ENCODE measurements at regions not wholly inside any gene's neighbourhood (a gene's known extent, or its start where the extent isn't known, plus 50 kb on each side); places are given as distances from the start of the nearest gene placed in this dataset.

DNA sequence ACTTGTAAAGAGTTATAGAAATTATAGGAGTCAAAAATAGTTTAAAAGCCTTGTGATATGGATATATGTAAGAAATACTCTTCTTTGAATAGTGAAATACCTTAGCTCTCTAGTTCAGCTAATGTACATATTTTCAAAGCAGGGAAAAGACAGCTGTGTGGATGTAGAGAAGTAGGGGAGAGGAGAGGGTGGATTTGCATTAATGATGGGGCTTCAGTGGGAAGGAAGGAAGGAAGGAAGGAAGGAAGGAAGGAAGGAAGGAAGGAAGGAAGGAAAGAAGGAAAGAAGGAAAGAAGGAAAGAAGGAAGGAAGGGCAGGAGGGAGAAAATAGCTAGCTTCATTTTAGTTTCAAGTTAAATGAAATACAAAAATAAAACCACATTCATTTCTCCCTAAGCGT lies 62.4 kb upstream of the RGS1 start:
- Histone ChIP-seq H2AFZ (ENCODE audit: low read depth, low read length) (no peak overlapping the region), H3K9me1 (ENCODE audit: control insufficient read depth, insufficient read depth, low read length) (no peaks in the 10 kb centered on the region), H3K27me3 (ENCODE audit: control insufficient read depth in 2 of 2, insufficient read depth in 2 of 2, low read length in 2 of 2) (no peaks in the 10 kb centered on the region), H3K4me2 (ENCODE audit: insufficient read depth, low read length) (no peak overlapping the region), H3K27ac (ENCODE audit: extremely low read depth, low read depth, low read length) (no peak overlapping the region), H3K4me1 (replicated peaks in 1 of 2; ENCODE audit: control insufficient read depth in 2 of 2, insufficient read depth in 2 of 2, low read length in 2 of 2) (no peaks in the 10 kb centered on the region), H4K20me1 (replicated peaks; ENCODE audit: control insufficient read depth, insufficient read depth, low read length) (no peaks in the 10 kb centered on the region), H3K9ac (ENCODE audit: insufficient read depth in 1 of 2, low read depth in 2 of 2, low read length in 2 of 2) (no peak overlapping the region), H3K9me3 (replicated peaks; ENCODE audit: control insufficient read depth, insufficient read depth, low read depth, low read length) (no peaks in the 10 kb centered on the region), H3K4me3 (no peak overlapping the region), H3K79me2 (ENCODE audit: control insufficient read depth, insufficient read depth, low read length) (no peaks in the 10 kb centered on the region), H3K36me3 (ENCODE audit: control insufficient read depth, insufficient read depth, low read length) (no peaks in the 10 kb centered on the region)
- no peak for DNase-seq (ENCODE audit: extremely low read depth in 1 of 4, low spot score in 3 of 4)
- BruUV-seq (replicated peaks) = no TSS peak
- in situ Hi-C loops (cut with MboI) = no loop called here
- intact Hi-C loops (cut with micrococcal nuclease) = no loop called here
- no peak for ATAC-seq
- POLR2A ChIA-PET = interaction anchor here (0.6 kb wide), 1 partner anchor 263 kb away, joined by 3 read pairs; no protein-coding TSS in a partner anchor
- 0% methylated on average over 1 of the region's 1 CpG for WGBS (ENCODE audit: insufficient coverage, low coverage, missing lambda C conversion rate)
- CTCF ChIA-PET (ENCODE audit: low intra/inter-chr PET ratio) = no interaction called here
- no peak for TF ChIP-seq EZH2 (IDR thresholded peaks at IDR 0.05; ENCODE audit: borderline replicate concordance, low read depth, low read length)
- no peak for TF ChIP-seq SRSF7 (optimal IDR thresholded peaks at IDR 0.05; ENCODE audit: low read depth, low read length)
- no peak for TF ChIP-seq ZNF174 (CRISPR knock-in tag; IDR thresholded peaks at IDR 0.05)
- TF ChIP-seq TSC22D4 (tag; IDR thresholded peaks at IDR 0.05) = no peak
- TF ChIP-seq TAF1 (IDR thresholded peaks at IDR 0.05; ENCODE audit: control insufficient read depth, extremely low read depth, insufficient read depth, low read length, severe bottlenecking) = no peak
- no peak for TF ChIP-seq ZNF324 (CRISPR knock-in tag; IDR thresholded peaks at IDR 0.05)
- no peak for TF ChIP-seq ZNF253 (CRISPR knock-in tag; conservative IDR thresholded peaks at IDR 0.05)
- TF ChIP-seq MEIS2 (IDR thresholded peaks at IDR 0.05; ENCODE audit: partially characterized antibody) = no peak
- TF ChIP-seq RB1 (IDR thresholded peaks at IDR 0.05; ENCODE audit: low read depth) = no peak
- TF ChIP-seq MAFG (tag; conservative IDR thresholded peaks at IDR 0.05) = no peak
- no peak for TF ChIP-seq SNIP1 (IDR thresholded peaks at IDR 0.05; ENCODE audit: low read depth)
- TF ChIP-seq ZNF764 (CRISPR knock-in tag; IDR thresholded peaks at IDR 0.05; ENCODE audit: low read depth) = no peak
- TF ChIP-seq, protein P1, sequence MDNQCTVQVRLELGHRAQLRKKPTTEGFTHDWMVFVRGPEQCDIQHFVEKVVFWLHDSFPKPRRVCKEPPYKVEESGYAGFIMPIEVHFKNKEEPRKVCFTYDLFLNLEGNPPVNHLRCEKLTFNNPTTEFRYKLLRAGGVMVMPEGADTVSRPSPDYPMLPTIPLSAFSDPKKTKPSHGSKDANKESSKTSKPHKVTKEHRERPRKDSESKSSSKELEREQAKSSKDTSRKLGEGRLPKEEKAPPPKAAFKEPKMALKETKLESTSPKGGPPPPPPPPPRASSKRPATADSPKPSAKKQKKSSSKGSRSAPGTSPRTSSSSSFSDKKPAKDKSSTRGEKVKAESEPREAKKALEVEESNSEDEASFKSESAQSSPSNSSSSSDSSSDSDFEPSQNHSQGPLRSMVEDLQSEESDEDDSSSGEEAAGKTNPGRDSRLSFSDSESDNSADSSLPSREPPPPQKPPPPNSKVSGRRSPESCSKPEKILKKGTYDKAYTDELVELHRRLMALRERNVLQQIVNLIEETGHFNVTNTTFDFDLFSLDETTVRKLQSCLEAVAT (IDR thresholded peaks at IDR 0.05) = no peak
- no peak for TF ChIP-seq CSDE1 (IDR thresholded peaks at IDR 0.05)
- no peak for FAIRE-seq

All from K562 (cell line).